GM21360 (cell line): ENCODE measurements at regions not wholly inside any gene's neighbourhood (a gene's known extent, or its start where the extent isn't known, plus 50 kb on each side); places are given as distances from the start of the nearest gene placed in this dataset.

Experiments used
- ATAC-seq: cut with Tn5 transposase; IDR thresholded peaks from one replicate; pipeline ENCODE4 v1.9.1; 2021; ENCODE audit warnings: mild to moderate bottlenecking, moderate library complexity; ENCODE audit not compliant: unreplicated experiment

- no peak for ATAC-seq
Observed at GRCh38 chr16:80427795-80428194, 113.0 kb upstream of the DYNLRB2 start.

GRCh38 chr16:80418517-80419355, 122.1 kb upstream of the DYNLRB2 start:
- no peak for ATAC-seq

- no peak for ATAC-seq
Observed at GRCh38 chr16:80417706-80418271, 123.0 kb upstream of the DYNLRB2 start.

GRCh38 chr16:80408014-80408413, 132.8 kb upstream of the DYNLRB2 start:
- ATAC-seq: no peak

- ATAC-seq: no peak
Observed at GRCh38 chr16:80407265-80407987, 133.4 kb upstream of the DYNLRB2 start.

- ATAC-seq: no peak
Observed at GRCh38 chr16:80404847-80405246, 135.9 kb upstream of the DYNLRB2 start.

GRCh38 chr16:80403894-80404293, 136.9 kb upstream of the DYNLRB2 start:
- no peak for ATAC-seq

GRCh38 chr16:80390871-80391489, 149.8 kb upstream of the DYNLRB2 start:
- no peak for ATAC-seq

GRCh38 chr16:80390046-80390445, 150.7 kb upstream of the DYNLRB2 start:
- ATAC-seq: no peak

- ATAC-seq: no peak
Observed at GRCh38 chr16:80389338-80389737, 151.5 kb upstream of the DYNLRB2 start.

- ATAC-seq: no peak
Observed at GRCh38 chr16:80387318-80387921, 153.4 kb upstream of the DYNLRB2 start.

- ATAC-seq: no peak
Observed at GRCh38 chr16:80384862-80385261, 155.9 kb upstream of the DYNLRB2 start.

GRCh38 chr16:80380514-80380913, 160.3 kb upstream of the DYNLRB2 start:
- no peak for ATAC-seq

GRCh38 chr16:80377096-80377956, 163.5 kb upstream of the DYNLRB2 start:
- no peak for ATAC-seq

GRCh38 chr16:80375973-80376372, 164.8 kb upstream of the DYNLRB2 start:
- ATAC-seq: no peak

GRCh38 chr16:80375513-80375912, 165.3 kb upstream of the DYNLRB2 start:
- ATAC-seq: no peak

GRCh38 chr16:80372341-80372740, 168.5 kb upstream of the DYNLRB2 start:
- ATAC-seq: no peak

- ATAC-seq: no peak
Observed at GRCh38 chr16:80369138-80369958, 171.4 kb upstream of the DYNLRB2 start.

- no peak for ATAC-seq
Observed at GRCh38 chr16:80367037-80367658, 173.6 kb upstream of the DYNLRB2 start.
